GM18868 (cell line): ENCODE measurements at regions not wholly inside any gene's neighbourhood (a gene's known extent, or its start where the extent isn't known, plus 50 kb on each side); places are given as distances from the start of the nearest gene placed in this dataset.
A peak's percentile ranks its signal among the peaks of the same experiment; 100 is the strongest.

Experiments used
- ATAC-seq: cut with Tn5 transposase; IDR thresholded peaks from one replicate; pipeline ENCODE4 v1.9.1; 2021; ENCODE audit warnings: mild to moderate bottlenecking, moderate library complexity; ENCODE audit not compliant: unreplicated experiment

- no peak for ATAC-seq
Measured at GRCh38 chr3:178386880-178387279, 149.4 kb upstream of the KCNMB2 start.

GRCh38 chr3:178388473-178388872 is 147.8 kb upstream of the KCNMB2 start:
- no peak for ATAC-seq

- no peak for ATAC-seq
Measured at GRCh38 chr3:178389258-178389657, 147.0 kb upstream of the KCNMB2 start.

GRCh38 chr3:178392511-178392926 is 143.7 kb upstream of the KCNMB2 start:
- no peak for ATAC-seq

GRCh38 chr3:178393146-178393545 is 143.1 kb upstream of the KCNMB2 start:
- ATAC-seq: no peak

GRCh38 chr3:178393824-178394223 is 142.4 kb upstream of the KCNMB2 start:
- ATAC-seq: no peak

GRCh38 chr3:178396318-178396717 is 139.9 kb upstream of the KCNMB2 start:
- ATAC-seq: no peak

GRCh38 chr3:178397202-178397601 is 139.0 kb upstream of the KCNMB2 start:
- no peak for ATAC-seq

- ATAC-seq: no peak
Measured at GRCh38 chr3:178397836-178398235, 138.4 kb upstream of the KCNMB2 start.

GRCh38 chr3:178404961-178405360 is 131.3 kb upstream of the KCNMB2 start:
- ATAC-seq: no peak

GRCh38 chr3:178405531-178405930 is 130.7 kb upstream of the KCNMB2 start:
- ATAC-seq: no peak

GRCh38 chr3:178406206-178406605 is 130.0 kb upstream of the KCNMB2 start:
- no peak for ATAC-seq

- no peak for ATAC-seq
Measured at GRCh38 chr3:178415384-178415783, 120.9 kb upstream of the KCNMB2 start.

GRCh38 chr3:178417736-178418135 is 118.5 kb upstream of the KCNMB2 start:
- ATAC-seq: no peak

GRCh38 chr3:178419071-178419470 is 117.2 kb upstream of the KCNMB2 start:
- ATAC-seq: peak; percentile 66

- ATAC-seq: peak; percentile 35
Measured at GRCh38 chr3:178420033-178420432, 116.2 kb upstream of the KCNMB2 start.

GRCh38 chr3:178421069-178421468 is 115.2 kb upstream of the KCNMB2 start:
- no peak for ATAC-seq

- ATAC-seq: no peak
Measured at GRCh38 chr3:178422406-178422805, 113.8 kb upstream of the KCNMB2 start.

GRCh38 chr3:178428037-178428436 is 108.2 kb upstream of the KCNMB2 start:
- ATAC-seq: no peak

GRCh38 chr3:178434206-178434805 is 101.9 kb upstream of the KCNMB2 start:
- no peak for ATAC-seq

GRCh38 chr3:178435575-178435974 is 100.7 kb upstream of the KCNMB2 start:
- ATAC-seq: no peak

GRCh38 chr3:178436773-178437172 is 99.5 kb upstream of the KCNMB2 start:
- ATAC-seq: peak; percentile 53

GRCh38 chr3:178437236-178437635 is 99.0 kb upstream of the KCNMB2 start:
- ATAC-seq: no peak
